ENCODE measurements at regions not wholly inside any gene's neighbourhood (a gene's known extent, or its start where the extent isn't known, plus 50 kb on each side); places are given as distances from the start of the nearest gene placed in this dataset.

DNA sequence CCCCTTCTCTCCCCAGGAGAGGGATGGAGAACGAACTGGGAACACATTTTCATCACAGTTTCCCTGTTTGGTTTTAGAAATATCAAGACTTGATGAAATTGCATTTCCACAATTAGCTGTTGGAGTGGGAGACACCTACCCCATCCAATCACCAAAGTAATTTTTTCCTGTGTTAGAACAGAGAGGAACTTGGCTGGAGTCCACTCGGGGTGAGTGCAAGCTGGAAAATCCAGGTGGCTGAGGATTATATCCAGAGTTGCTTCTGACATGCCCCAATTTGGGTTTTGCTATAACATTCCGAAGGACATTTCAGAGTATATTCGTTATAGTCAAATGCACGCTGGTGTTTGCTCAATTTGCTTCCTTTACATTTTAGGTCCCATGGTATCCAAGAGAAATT lies 231.8 kb downstream of the C16orf95 start:
- TF ChIP-seq, protein P1, sequence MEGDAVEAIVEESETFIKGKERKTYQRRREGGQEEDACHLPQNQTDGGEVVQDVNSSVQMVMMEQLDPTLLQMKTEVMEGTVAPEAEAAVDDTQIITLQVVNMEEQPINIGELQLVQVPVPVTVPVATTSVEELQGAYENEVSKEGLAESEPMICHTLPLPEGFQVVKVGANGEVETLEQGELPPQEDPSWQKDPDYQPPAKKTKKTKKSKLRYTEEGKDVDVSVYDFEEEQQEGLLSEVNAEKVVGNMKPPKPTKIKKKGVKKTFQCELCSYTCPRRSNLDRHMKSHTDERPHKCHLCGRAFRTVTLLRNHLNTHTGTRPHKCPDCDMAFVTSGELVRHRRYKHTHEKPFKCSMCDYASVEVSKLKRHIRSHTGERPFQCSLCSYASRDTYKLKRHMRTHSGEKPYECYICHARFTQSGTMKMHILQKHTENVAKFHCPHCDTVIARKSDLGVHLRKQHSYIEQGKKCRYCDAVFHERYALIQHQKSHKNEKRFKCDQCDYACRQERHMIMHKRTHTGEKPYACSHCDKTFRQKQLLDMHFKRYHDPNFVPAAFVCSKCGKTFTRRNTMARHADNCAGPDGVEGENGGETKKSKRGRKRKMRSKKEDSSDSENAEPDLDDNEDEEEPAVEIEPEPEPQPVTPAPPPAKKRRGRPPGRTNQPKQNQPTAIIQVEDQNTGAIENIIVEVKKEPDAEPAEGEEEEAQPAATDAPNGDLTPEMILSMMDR (conservative IDR thresholded peaks at IDR 0.05; ENCODE audit: low read length), result no peak
- TF ChIP-seq EZH2phosphoT487 (IDR thresholded peaks at IDR 0.05; ENCODE audit: borderline replicate concordance, low read depth, low read length), result no peak

Measured in OCI-LY7 (cell line).